Kasumi-1 (cell line): ENCODE measurements at regions not wholly inside any gene's neighbourhood (a gene's known extent, or its start where the extent isn't known, plus 50 kb on each side); places are given as distances from the start of the nearest gene placed in this dataset.

Experiments used
- DNase-seq, 2 experiments: peaks; one replicate each; lab custom pipeline; 2025; lab: John Stamatoyannopoulos, UW

DNA sequence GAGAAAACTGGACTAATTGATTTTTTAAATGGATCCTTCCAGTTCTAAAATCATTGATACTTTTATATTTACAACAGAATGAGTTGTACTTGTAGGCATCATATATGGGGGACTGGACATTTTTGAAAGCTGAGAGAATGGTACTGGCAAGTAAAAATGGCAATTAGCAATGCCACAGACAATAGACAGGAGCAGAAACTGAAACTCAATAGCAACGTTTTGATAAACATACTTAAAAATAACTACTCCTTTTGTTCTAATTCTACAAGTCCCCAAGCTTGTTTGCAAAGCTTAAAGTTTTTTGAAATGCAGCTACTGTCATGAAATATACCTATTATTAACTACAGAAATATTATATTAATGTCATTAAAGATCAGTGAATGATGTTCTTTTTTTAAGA, 52.8 kb upstream of the FBXL7 start:
- DNase-seq, result no peak

DNA sequence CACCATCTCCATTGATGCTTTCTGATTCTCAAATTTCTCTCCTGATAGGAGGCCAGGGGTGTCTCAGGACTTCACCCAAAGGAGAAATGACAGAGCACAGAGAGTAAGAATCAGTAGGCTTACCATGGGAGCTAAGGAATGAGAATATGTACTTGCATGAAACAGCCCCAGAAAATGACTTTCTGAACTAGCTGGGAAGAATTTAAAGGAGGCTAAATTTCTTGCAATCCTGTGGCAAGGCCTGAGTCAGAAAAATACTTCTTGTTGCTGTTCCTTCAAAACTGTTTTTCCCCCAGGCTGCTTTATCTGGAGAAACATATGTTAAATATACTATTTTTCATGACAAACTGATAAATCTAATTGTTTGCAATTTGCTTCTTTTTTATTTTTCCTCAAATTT, 53.4 kb upstream of the FBXL7 start:
- DNase-seq, result no peak

- no peak for DNase-seq
Observed at GRCh38 chr5:15442193-15442570, 57.8 kb upstream of the FBXL7 start.

GRCh38 chr5:15441433-15442192, 58.4 kb upstream of the FBXL7 start:
- no peak for DNase-seq

DNA sequence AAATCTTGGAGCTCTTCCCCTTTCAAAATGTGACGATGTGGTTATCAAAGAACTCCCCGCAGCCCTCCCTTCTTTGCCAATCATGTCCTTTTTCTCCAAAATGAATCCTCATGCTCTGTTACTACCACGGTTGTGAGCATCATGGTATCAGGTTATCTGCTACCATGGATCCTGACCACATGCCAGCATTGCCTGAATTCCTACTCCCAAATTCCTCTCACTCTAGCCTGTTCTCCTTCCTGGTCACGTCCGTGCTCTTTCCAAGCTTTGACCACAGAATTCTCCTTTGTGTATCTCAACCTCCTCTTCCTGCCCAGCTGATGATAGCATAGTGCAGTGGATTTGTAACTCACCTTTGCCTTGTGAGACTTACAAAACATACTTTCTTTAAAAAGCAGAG, 59.5 kb upstream of the FBXL7 start:
- DNase-seq, result no peak

GRCh38 chr5:15439801-15440200, 60.2 kb upstream of the FBXL7 start:
- no peak for DNase-seq

GRCh38 chr5:15433709-15434108, 66.3 kb upstream of the FBXL7 start:
- no peak for DNase-seq

GRCh38 chr5:15431923-15432322, 68.1 kb upstream of the FBXL7 start:
- peak in 1 of 2 experiments; percentile 10 for DNase-seq

GRCh38 chr5:15425766-15426165, 74.2 kb upstream of the FBXL7 start:
- no peak for DNase-seq

- no peak for DNase-seq
Observed at GRCh38 chr5:15424769-15425168, 75.2 kb upstream of the FBXL7 start.

- no peak for DNase-seq
Observed at GRCh38 chr5:15421921-15422412, 78.0 kb upstream of the FBXL7 start.

DNA sequence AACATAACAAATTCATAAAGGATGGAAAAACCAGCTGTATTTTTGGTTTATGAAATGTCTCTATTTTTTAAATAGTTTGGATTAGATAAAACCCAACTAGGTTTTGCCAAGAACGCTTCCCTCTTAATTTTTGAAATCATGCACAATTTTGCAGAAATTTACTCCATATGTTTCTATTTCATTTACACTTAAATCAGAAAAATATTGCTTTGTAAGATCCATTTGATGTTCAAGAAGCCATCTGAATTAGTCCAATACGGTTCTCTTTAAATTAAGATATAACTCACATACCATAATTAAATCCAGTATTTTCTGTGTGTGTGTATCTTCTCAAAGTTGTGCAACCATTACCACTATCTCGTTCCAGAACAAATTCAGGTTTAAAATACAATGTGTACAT, 78.6 kb upstream of the FBXL7 start:
- DNase-seq, result no peak

DNA sequence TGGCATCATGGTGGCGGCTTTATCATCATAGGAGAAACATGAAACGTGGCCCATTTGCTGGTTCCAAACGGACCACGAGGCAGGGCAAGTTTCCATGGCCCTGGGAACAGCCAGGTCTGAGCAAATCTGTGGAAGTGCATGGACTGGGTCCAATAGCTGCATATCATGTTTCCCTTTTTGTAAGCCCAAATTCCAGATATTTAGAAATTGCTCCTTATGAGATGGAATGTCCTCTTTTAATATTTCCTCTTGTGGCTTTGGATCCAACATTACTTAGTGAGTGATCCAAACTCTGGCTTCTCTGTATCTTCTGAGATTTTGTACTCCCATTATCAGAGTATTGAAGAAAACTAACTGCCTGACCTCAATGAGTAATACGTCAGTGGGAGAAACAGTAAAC, 79.8 kb upstream of the FBXL7 start:
- DNase-seq, result no peak

GRCh38 chr5:15417156-15417555, 82.8 kb upstream of the FBXL7 start:
- DNase-seq, result no peak

GRCh38 chr5:15406478-15406877, 93.5 kb upstream of the FBXL7 start:
- no peak for DNase-seq

- DNase-seq, result no peak
Observed at GRCh38 chr5:15393146-15393545, 106.8 kb upstream of the FBXL7 start.

GRCh38 chr5:15391704-15392397, 108.1 kb upstream of the FBXL7 start:
- no peak for DNase-seq

DNA sequence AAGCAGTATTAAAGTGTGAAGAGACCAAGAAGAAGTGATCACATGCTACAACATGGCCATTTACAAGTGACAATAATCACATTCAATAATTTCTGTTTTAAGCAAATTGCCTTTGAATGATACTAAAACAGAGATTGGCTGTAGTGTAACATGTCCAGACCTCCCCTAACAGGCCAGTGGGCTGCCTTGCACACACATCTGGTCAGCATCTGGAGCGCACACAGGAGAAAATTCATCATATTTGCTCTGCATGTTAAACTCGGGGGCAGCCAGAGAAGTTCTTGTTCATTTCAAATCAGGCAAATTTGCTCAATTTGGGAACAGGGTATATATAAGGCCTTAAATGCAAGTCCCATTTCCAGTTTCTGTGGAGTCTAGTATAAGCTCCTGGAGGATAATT, 111.1 kb upstream of the FBXL7 start:
- no peak for DNase-seq

- no peak for DNase-seq
Observed at GRCh38 chr5:15387931-15388524, 112.0 kb upstream of the FBXL7 start.

GRCh38 chr5:15386122-15386521, 113.9 kb upstream of the FBXL7 start:
- no peak for DNase-seq

DNA sequence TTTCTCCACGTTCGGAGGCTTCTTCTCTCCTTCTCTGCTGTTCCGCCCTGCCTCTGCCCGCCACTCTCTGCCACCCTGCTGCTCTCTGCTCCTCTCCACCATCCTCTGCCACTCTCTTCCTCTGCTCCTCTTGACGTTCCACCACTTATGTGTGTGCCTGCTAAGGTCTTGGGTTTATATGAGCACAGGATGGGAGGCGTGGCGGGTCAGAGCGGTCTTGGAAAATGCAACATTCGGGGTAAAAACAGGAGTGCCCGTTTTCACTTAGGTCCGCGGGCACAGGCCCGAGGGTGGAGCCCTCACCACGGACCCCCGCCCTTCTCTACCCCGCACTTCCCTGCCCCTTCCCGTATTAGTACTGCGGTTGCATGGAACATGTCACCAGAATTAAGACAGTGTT, 114.4 kb upstream of the FBXL7 start:
- no peak for DNase-seq

GRCh38 chr5:15385037-15385436, 114.9 kb upstream of the FBXL7 start:
- DNase-seq, result no peak

GRCh38 chr5:15384581-15384980, 115.4 kb upstream of the FBXL7 start:
- DNase-seq, result no peak
